HG02610 (cell line): ENCODE measurements at regions not wholly inside any gene's neighbourhood (a gene's known extent, or its start where the extent isn't known, plus 50 kb on each side); places are given as distances from the start of the nearest gene placed in this dataset.
"Not testable (repeated sequence)": the region's sequence is repeated elsewhere in the genome, so short reads cannot be mapped to it uniquely, and the experiment has no call there.

Experiments used
- ATAC-seq: cut with Tn5 transposase; IDR thresholded peaks from one replicate; pipeline ENCODE4 v1.9.1; 2021; ENCODE audit warnings: mild to moderate bottlenecking, moderate library complexity; ENCODE audit not compliant: unreplicated experiment

GRCh38 chr6:67608099-67608749 is 1026.9 kb upstream of the ADGRB3 start:
- ATAC-seq = no peak

DNA sequence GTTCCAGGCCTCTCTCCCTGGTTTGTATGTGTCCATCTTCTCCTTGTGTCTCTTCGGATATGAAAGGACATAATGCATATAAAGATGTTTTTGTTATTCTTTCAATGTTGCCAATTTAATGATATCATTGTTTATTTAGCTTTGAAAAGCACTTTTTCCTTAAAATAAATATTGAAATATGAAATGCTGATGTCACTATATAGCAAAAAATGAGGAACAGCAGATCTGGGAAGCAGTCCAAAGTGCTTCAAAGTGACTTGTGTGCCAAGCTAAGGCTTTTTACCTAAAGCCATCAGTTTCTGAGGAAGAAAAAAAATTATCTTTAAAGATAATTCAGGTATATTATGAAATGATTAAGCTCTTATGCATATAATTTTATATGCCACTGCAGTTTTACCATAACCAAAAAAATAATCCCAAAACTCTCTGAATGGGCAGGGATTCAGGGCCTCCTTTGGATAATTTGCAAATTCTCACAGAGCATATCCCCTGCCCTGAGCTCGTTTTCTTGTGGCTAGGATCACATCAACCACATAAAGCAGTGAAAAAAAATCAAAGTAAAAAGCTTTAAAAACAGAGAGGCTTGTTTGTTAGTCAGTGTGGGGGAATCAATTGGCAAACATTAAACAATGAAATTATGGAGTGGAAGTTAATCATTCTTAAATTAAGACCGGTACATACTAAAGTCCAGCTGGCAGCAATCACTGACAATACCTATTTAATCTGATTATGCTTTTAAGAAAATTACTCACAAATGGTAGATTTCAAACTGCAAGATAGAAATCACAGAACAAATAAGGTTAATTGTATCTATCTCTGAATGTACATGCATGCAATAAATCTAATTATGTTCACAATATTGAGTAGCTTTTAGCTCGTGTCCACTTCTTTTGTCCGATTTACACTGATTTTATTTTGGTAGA is 1027.9 kb upstream of the ADGRB3 start:
- ATAC-seq = no peak

GRCh38 chr6:67594366-67594765 is 1040.7 kb upstream of the ADGRB3 start:
- ATAC-seq = no peak

- no peak for ATAC-seq
Measured at GRCh38 chr6:67593247-67593646, 1041.8 kb upstream of the ADGRB3 start.

GRCh38 chr6:67591910-67592309 is 1043.2 kb upstream of the ADGRB3 start:
- no peak for ATAC-seq

- ATAC-seq = no peak
Measured at GRCh38 chr6:67567842-67568241, 1067.2 kb upstream of the ADGRB3 start.

DNA sequence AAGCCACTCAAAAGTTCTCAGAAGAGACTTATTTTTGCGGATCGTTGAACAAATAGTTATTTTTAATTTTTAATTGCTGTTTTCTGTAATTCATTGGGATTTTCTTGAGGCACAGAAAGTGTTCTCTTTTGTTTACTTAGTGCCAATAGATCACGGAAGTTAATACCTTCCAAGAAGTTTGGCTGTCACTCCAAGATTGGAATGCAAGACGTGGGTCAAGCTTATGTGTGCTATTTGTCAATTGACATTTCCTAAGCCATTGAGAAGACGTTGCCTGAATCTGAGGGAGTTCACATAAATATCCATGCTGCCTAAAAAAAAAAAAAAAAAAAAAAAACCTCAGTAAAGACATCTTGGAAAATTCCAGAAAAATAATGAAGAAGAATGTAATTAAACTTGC is 1071.4 kb upstream of the ADGRB3 start:
- ATAC-seq = no peak

GRCh38 chr6:67560068-67560467 is 1075.0 kb upstream of the ADGRB3 start:
- no peak for ATAC-seq

GRCh38 chr6:67558985-67559384 is 1076.1 kb upstream of the ADGRB3 start:
- ATAC-seq = no peak

- no peak for ATAC-seq
Measured at GRCh38 chr6:67544851-67545452, 1090.1 kb upstream of the ADGRB3 start.

DNA sequence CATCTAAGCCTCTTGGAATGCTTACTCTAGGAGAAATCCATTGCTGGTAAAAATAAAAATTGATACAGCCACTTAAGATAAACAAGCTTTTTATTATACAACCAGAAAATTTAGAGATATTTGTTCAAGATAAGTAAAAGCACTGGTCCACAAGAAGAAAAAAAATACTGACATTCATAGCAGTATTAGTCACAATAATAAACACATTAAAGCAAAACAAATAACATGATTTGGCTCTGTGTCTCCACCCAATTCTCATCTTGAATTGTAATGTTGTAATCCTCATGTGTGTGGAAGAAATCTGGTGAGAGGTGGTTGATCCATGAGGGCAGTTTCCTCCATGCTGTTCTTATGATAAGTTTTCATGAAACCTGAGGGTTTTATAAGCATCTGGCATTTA is 1093.5 kb upstream of the ADGRB3 start:
- ATAC-seq = no peak

DNA sequence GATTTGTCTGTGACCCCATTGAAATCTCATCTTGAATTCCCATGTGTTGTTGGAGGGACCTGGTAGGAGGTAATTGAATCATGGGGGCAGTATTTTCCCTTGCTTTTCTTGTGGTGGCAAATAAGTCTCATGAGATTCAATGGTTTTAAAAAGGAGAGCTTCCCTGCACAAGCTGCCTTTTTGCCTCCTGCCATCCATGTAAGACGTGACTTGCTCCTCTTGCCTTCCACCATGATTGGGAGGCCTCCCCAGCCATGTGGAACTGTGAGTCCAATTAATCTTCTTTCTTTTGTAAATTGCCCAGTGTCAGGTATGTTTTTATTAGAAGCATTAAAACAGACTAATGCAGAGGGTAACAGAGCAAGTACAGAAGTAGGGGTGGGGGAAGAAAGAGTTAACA is 1097.0 kb upstream of the ADGRB3 start:
- ATAC-seq = no peak

DNA sequence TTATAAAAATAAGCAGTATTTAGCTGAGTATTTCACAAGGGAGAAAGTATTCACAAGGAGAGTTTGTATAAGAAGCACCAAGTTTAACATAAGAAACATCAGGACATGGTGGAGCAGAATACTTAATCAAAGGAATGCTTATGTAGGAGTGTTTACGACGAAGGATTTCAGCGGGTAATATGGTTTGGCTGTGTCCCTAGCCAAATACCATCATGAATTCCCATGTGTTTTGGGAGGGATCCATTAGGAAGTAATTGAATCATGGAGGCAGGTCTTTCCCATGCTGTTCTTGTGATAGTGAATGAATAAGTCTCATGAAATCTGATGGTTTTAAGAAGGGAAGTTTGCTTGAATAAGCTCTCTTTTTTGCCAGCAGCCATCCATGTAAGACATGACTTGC is 1099.1 kb upstream of the ADGRB3 start:
- ATAC-seq = no peak

DNA sequence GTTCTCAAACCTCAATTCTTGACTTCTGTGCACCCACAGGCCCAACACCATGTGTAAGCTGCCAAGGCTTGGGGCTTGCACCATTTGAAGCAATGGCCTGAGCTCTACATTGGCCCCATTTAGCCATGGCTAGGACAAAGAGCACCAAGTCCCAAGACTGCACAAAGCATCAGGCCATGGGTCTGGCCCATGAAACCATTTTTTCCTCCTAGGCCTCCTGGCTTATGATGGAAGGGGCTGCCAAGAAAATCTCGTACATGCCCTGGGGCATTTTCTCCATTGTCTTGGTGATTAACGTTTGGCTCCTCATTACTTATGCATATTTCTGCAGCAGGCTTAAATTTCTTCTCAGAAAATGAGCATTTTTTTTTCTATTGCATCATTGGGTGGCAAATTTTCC is 1128.7 kb upstream of the ADGRB3 start:
- ATAC-seq = no peak

GRCh38 chr6:67501755-67502154 is 1133.3 kb upstream of the ADGRB3 start:
- no peak for ATAC-seq

DNA sequence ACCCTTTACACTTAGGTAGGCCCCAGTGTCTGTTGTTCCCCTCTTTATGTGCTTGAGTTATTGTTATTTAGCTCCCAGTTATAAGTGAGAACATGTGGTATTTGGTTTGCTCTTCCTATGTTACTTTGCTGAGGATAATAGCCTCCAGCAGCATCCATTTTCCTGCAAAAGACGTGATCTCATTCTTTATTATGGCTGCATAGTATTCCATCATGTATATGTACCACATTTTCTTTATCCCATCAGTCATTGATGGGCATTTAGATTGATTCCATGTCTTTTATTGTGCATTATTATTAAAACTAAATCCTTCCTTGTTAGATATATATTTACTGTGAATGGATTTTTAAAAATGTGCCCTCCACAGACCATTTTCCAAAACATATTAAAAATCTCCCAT is 1137.3 kb upstream of the ADGRB3 start:
- ATAC-seq = no peak

DNA sequence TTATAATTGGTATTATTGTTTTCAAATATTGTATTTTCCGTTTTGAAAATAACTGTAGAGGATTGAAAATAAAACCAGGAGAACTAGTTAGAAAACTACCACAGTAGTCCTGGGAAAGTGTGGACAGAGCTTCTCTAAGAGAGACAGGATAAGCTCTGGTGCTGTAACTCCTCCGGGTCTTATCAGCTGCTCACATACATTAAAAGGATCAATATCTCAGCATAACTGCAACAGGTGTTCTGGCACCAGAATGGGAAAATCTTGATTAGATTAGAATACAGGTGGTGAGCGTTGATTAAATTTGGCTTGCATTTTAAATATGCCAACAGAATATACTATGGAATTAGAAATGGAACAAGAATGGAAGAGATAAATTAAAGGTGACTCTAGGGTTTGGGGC is 1138.9 kb upstream of the ADGRB3 start:
- ATAC-seq = no peak

DNA sequence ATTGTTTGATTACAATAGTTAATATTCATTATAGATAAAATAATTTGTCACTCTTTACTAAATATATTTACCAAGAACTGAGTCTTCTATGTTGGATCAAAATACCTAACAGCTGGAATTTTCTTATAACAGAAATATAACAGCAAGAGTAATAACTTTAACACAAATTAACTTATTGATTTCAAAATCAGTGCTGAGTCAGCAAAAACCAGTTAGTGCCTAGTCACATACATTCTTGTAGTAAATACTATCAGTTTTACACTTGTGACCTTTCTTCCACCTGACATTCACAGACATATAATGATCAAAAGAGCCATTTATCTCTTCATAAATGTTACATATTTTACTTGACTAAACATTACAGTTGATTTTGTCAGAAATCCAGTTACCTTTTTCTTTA is 1141.4 kb upstream of the ADGRB3 start:
- ATAC-seq = no peak

DNA sequence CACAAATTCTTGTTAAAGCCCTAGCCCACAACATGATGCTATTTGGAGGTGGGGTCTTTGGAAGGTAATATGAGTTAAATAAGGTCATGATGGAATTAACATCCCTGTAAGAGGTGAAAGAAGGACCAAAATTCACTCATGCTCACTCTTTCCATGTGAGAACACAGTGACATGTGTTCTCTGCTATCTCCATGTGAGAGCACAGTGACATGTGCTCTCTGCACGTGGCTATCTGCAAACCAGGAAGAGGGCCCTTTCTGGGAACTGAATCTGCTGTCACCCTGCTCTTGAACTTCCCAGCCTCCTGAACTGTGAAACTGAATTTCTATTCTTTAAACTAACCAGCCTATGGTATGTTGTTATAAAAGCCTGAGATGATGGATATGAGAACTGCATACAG is 1159.4 kb upstream of the ADGRB3 start:
- no peak for ATAC-seq

DNA sequence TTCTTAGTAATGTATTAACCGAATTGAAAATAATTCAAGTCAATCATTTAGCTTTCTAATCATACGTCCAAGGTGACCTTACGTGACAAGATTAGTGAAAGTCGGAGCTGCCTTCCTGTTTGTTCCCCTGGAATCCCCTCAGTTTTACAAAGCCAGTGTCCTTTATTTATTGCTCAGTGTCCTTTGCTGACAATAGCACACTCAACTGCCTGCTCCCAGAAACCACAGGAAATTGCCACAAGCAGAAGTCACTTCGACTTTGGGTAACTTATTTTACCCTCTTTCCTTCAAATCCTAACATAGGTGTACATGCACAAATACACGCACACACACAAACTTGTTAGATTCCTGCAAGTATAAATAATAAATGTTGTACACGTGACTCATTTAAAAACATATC is 1167.7 kb upstream of the ADGRB3 start:
- no peak for ATAC-seq

DNA sequence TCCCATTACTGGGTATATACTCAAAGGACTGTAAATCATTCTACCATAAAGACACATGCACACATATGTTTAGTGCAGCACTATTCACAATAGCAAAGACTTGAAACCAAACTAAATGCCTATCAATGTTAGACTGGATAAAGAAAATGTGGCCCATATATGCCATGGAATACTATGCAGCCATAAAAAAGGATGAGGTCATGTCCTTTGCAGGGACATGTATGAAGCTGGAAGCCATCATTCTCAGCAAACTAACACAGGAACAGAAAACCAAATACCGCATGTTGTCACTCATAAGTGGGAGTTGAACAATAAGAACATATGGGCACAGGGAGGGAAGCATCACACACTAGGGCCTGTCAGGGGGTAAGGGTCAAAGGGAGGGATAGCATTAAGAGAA is 1172.4 kb upstream of the ADGRB3 start:
- ATAC-seq = not testable (repeated sequence)

- ATAC-seq = no peak
Measured at GRCh38 chr6:67459556-67459955, 1175.5 kb upstream of the ADGRB3 start.
